ENCODE measurements at regions not wholly inside any gene's neighbourhood (a gene's known extent, or its start where the extent isn't known, plus 50 kb on each side); places are given as distances from the start of the nearest gene placed in this dataset.

GRCh38 chr3:194956697-194957396 lies 271.2 kb downstream of the FAM43A start:
- no peak for TF ChIP-seq CTCF (IDR thresholded peaks at IDR 0.05)
- no peak for TF ChIP-seq REST (IDR thresholded peaks at IDR 0.05; ENCODE audit: low read depth, low read length)
